ENCODE measurements at regions not wholly inside any gene's neighbourhood (a gene's known extent, or its start where the extent isn't known, plus 50 kb on each side); places are given as distances from the start of the nearest gene placed in this dataset.

- intact Hi-C loops (cut with DNase I; ENCODE audit: low total_unique reads), result no loop called here
- 66 to 75% (median 70%) methylated on average over 12 of the region's 12 CpGs for WGBS, 5 donors
- no peaks in the 10 kb centered on the region for H3K36me3 ChIP-seq
Observed at GRCh38 chr16:82544378-82545160, 82.2 kb upstream of the CDH13 start.

DNA sequence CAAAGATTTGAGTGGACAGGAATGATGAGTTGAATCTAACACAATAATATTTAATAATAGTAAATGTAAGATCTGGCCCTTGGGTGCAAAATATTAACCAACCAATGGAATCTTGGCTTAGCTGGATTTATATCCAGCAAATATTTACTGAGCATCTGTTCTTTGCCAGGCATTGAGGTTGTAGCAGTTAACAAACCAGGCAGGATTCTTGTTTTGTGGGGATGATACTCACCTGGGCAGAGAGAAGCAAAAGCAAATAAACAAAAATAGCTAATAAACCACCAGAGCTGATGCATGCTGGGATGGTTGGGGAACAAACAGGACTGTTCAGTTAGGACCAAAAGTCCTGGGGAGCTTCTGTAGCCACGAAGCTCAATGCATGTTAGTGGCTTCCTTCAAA, 84.1 kb upstream of the CDH13 start:
- 52 to 75% (median 58%) methylated on average over 1 of the region's 1 CpG for WGBS, 5 donors
- no peaks in the 10 kb centered on the region for H3K4me1 ChIP-seq
- TF ChIP-seq POLR2A (IDR thresholded peaks at IDR 0.05) (no peak), POLR2AphosphoS5 (IDR thresholded peaks at IDR 0.05) (no peak)
- TF ChIP-seq, protein P1, sequence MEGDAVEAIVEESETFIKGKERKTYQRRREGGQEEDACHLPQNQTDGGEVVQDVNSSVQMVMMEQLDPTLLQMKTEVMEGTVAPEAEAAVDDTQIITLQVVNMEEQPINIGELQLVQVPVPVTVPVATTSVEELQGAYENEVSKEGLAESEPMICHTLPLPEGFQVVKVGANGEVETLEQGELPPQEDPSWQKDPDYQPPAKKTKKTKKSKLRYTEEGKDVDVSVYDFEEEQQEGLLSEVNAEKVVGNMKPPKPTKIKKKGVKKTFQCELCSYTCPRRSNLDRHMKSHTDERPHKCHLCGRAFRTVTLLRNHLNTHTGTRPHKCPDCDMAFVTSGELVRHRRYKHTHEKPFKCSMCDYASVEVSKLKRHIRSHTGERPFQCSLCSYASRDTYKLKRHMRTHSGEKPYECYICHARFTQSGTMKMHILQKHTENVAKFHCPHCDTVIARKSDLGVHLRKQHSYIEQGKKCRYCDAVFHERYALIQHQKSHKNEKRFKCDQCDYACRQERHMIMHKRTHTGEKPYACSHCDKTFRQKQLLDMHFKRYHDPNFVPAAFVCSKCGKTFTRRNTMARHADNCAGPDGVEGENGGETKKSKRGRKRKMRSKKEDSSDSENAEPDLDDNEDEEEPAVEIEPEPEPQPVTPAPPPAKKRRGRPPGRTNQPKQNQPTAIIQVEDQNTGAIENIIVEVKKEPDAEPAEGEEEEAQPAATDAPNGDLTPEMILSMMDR (IDR thresholded peaks at IDR 0.05 in 8 of 11, conservative IDR thresholded peaks at IDR 0.05 in 3 of 11), result no peak
- intact Hi-C loops (cut with DNase I; ENCODE audit: low total_unique reads), result no loop called here
- DNase-seq, result no peak
- no peak overlapping the region for H3K4me3 ChIP-seq
- peaks cover 0 to 46% (median 0%) of the 10 kb centered on the region in 7 donors for H3K27me3 ChIP-seq (replicated peaks in 1 of 7)
- peaks cover 0 to 13% (median 7%) of the 10 kb centered on the region in 8 donors for H3K9me3 ChIP-seq
- no peak overlapping the region for H3K27ac ChIP-seq
- H3K36me3 ChIP-seq, result no peaks in the 10 kb centered on the region

More at GRCh38 chr16:82544378-82545160, 82.2 kb upstream of the CDH13 start:
- TF ChIP-seq POLR2A (IDR thresholded peaks at IDR 0.05) (no peak), POLR2AphosphoS5 (IDR thresholded peaks at IDR 0.05) (no peak)
- TF ChIP-seq, protein P1 (IDR thresholded peaks at IDR 0.05 in 8 of 11, conservative IDR thresholded peaks at IDR 0.05 in 3 of 11), result no peak
- Histone ChIP-seq H3K4me3 (no peak overlapping the region), H3K9me3 (no peaks in the 10 kb centered on the region), H3K27me3 (replicated peaks in 1 of 7) (peaks cover 0 to 42% (median 0%) of the 10 kb centered on the region in 7 donors), H3K4me1 (no peaks in the 10 kb centered on the region), H3K27ac (no peak overlapping the region)
- DNase-seq, result no peak

DNA sequence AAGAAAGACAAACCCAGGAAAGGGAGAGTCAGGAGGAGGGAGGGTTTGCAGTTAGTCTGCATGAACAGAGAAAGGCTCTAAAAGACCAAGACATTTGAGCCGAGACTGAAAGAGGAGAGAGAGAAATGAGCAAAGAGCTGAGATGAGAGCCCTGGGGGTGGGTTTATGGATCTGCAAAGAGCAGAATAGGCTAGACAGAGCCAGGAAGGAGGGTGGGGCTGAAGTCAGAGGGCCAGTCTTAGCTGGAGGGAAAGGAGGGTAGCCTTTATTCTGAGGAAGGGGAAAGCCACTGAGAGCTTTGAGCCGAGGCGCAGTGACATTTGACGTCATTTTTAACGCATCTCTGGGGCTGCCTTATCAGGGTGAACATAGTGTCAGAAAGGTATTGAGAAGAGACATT, 85.7 kb upstream of the CDH13 start:
- Histone ChIP-seq H3K9me3 (peaks cover 0 to 17% (median 12%) of the 10 kb centered on the region in 8 donors), H3K27me3 (replicated peaks in 1 of 7) (peaks cover 0 to 51% (median 0%) of the 10 kb centered on the region in 7 donors), H3K4me1 (no peaks in the 10 kb centered on the region), H3K4me3 (no peak overlapping the region), H3K27ac (no peak overlapping the region), H3K36me3 (no peaks in the 10 kb centered on the region)
- intact Hi-C loops (cut with DNase I; ENCODE audit: low total_unique reads), result no loop called here
- no peak for DNase-seq
- TF ChIP-seq POLR2A (IDR thresholded peaks at IDR 0.05), result no peak
- TF ChIP-seq POLR2AphosphoS5 (IDR thresholded peaks at IDR 0.05), result no peak
- TF ChIP-seq, protein P1 (IDR thresholded peaks at IDR 0.05 in 8 of 11, conservative IDR thresholded peaks at IDR 0.05 in 3 of 11), result no peak
- 80 to 93% (median 86%) methylated on average over 5 of the region's 5 CpGs for WGBS, 5 donors

DNA sequence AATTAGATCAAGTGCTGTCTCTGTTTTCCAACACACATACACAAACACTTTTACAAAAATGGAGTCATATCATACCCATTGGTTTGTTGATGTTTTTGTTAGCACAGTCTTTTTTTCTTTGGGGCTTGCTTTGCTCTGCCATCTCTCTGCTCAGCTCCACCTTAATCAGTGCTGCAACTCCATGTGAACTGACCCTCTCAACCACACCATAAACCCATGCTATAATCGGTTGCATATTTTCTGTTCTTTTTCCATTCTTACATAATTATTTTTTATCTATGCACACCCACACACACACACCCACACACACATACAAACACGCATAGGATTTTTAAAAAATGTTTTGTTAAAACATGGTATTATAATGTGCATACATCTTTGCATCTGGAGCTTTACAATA, 91.0 kb upstream of the CDH13 start:
- Histone ChIP-seq H3K4me3 (no peak overlapping the region), H3K4me1 (no peaks in the 10 kb centered on the region), H3K27me3 (replicated peaks in 1 of 7) (peaks cover 0 to 25% (median 0%) of the 10 kb centered on the region in 7 donors), H3K36me3 (no peaks in the 10 kb centered on the region), H3K9me3 (peaks cover 0 to 17% (median 12%) of the 10 kb centered on the region in 8 donors), H3K27ac (no peak overlapping the region)
- no peak for DNase-seq
- WGBS, 5 donors, result 76 to 91% (median 84%) methylated on average over 2 of the region's 2 CpGs
- intact Hi-C loops (cut with DNase I; ENCODE audit: low total_unique reads), result no loop called here
- TF ChIP-seq POLR2A (IDR thresholded peaks at IDR 0.05) (no peak), POLR2AphosphoS5 (IDR thresholded peaks at IDR 0.05) (no peak)
- TF ChIP-seq, protein P1 (IDR thresholded peaks at IDR 0.05 in 8 of 11, conservative IDR thresholded peaks at IDR 0.05 in 3 of 11), result no peak
